GM12864 (cell line): ENCODE measurements at regions not wholly inside any gene's neighbourhood (a gene's known extent, or its start where the extent isn't known, plus 50 kb on each side); places are given as distances from the start of the nearest gene placed in this dataset.

Experiments used
- DNase-seq: peaks from one replicate; pipeline ENCODE4 v3.0.0-alpha.2; 2011; ENCODE audit warnings: low read depth
- H3K4me3 ChIP-seq: 2 replicates; pipeline ENCODE4 v1.5.1; 2011; ENCODE audit warnings: mild to moderate bottlenecking, low read depth, low read length, control low read depth
- CTCF ChIP-seq: IDR thresholded peaks from 2 replicates; pipeline ENCODE4 v1.5.1; 2011; ENCODE audit warnings: low read depth, mild to moderate bottlenecking, moderate library complexity, low read length, control low read depth, inconsistent platforms; ENCODE audit errors: missing control alignments

- no peak for TF ChIP-seq CTCF
- no peak for DNase-seq
- no peak overlapping the region for H3K4me3 ChIP-seq
Observed at GRCh38 chr7:18370633-18371032, 124.9 kb upstream of the HDAC9 start.

- no peak for TF ChIP-seq CTCF
- H3K4me3 ChIP-seq, result no peak overlapping the region
- DNase-seq, result no peak
Observed at GRCh38 chr7:18378989-18379605, 116.5 kb upstream of the HDAC9 start.

- no peak for DNase-seq
- no peak for TF ChIP-seq CTCF
- no peak overlapping the region for H3K4me3 ChIP-seq
Observed at GRCh38 chr7:18384491-18385143, 110.9 kb upstream of the HDAC9 start.

GRCh38 chr7:18386607-18387006 lies 108.9 kb upstream of the HDAC9 start:
- H3K4me3 ChIP-seq, result no peak overlapping the region
- no peak for DNase-seq
- TF ChIP-seq CTCF, result no peak

GRCh38 chr7:18387191-18387735 lies 108.3 kb upstream of the HDAC9 start:
- DNase-seq, result no peak
- no peak overlapping the region for H3K4me3 ChIP-seq
- no peak for TF ChIP-seq CTCF

- DNase-seq, result no peak
- H3K4me3 ChIP-seq, result no peak overlapping the region
- TF ChIP-seq CTCF, result no peak
Observed at GRCh38 chr7:18390535-18390907, 105.0 kb upstream of the HDAC9 start.
